Hepatic stellate cell (primary cell): ENCODE measurements at regions not wholly inside any gene's neighbourhood (a gene's known extent, or its start where the extent isn't known, plus 50 kb on each side); places are given as distances from the start of the nearest gene placed in this dataset.

ENCODE experiments used
- DNase-seq: peaks from one replicate; pipeline ENCODE4 v3.0.0; 2011; ENCODE audit warnings: low spot score

GRCh38 chrX:22664826-22665225 is 334.9 kb upstream of the DDX53 start:
- no peak for DNase-seq

GRCh38 chrX:22665818-22666217 is 333.9 kb upstream of the DDX53 start:
- DNase-seq, result no peak

GRCh38 chrX:22666441-22666840 is 333.3 kb upstream of the DDX53 start:
- no peak for DNase-seq

GRCh38 chrX:22674932-22675331 is 324.8 kb upstream of the DDX53 start:
- DNase-seq, result no peak

- peak; percentile 35 for DNase-seq
Observed at GRCh38 chrX:22686138-22686541, 313.6 kb upstream of the DDX53 start.

- DNase-seq, result no peak
Observed at GRCh38 chrX:22689290-22689689, 310.5 kb upstream of the DDX53 start.

- DNase-seq, result no peak
Observed at GRCh38 chrX:22690116-22690515, 309.6 kb upstream of the DDX53 start.

GRCh38 chrX:22691966-22692565 is 307.7 kb upstream of the DDX53 start:
- no peak for DNase-seq

GRCh38 chrX:22698151-22698550 is 301.6 kb upstream of the DDX53 start:
- no peak for DNase-seq

GRCh38 chrX:22699581-22700091 is 300.1 kb upstream of the DDX53 start:
- DNase-seq, result peak; percentile 9

- no peak for DNase-seq
Observed at GRCh38 chrX:22712942-22713341, 286.8 kb upstream of the DDX53 start.

GRCh38 chrX:22730542-22730941 is 269.2 kb upstream of the DDX53 start:
- DNase-seq, result no peak

- no peak for DNase-seq
Observed at GRCh38 chrX:22737541-22737940, 262.2 kb upstream of the DDX53 start.

- DNase-seq, result no peak
Observed at GRCh38 chrX:22739276-22739675, 260.5 kb upstream of the DDX53 start.

GRCh38 chrX:22740836-22741235 is 258.9 kb upstream of the DDX53 start:
- DNase-seq, result no peak

- DNase-seq, result no peak
Observed at GRCh38 chrX:22742174-22742573, 257.6 kb upstream of the DDX53 start.

- DNase-seq, result no peak
Observed at GRCh38 chrX:22746081-22746480, 253.7 kb upstream of the DDX53 start.

- DNase-seq, result peak; percentile 12
Observed at GRCh38 chrX:22748093-22748999, 251.4 kb upstream of the DDX53 start.

GRCh38 chrX:22758807-22759481 is 240.8 kb upstream of the DDX53 start:
- DNase-seq, result no peak

GRCh38 chrX:22760513-22761057 is 239.2 kb upstream of the DDX53 start:
- DNase-seq, result no peak

GRCh38 chrX:22788221-22788620 is 211.5 kb upstream of the DDX53 start:
- no peak for DNase-seq

GRCh38 chrX:22795671-22796070 is 204.1 kb upstream of the DDX53 start:
- no peak for DNase-seq
